Colonic mucosa (tissue), 4 donors: ENCODE measurements at regions not wholly inside any gene's neighbourhood (a gene's known extent, or its start where the extent isn't known, plus 50 kb on each side); places are given as distances from the start of the nearest gene placed in this dataset.
"Not testable (repeated sequence)": the region's sequence is repeated elsewhere in the genome, so short reads cannot be mapped to it uniquely, and the experiment has no call there.

ENCODE experiments used
- DNase-seq: peaks from one replicate; pipeline ENCODE4 v3.0.0-alpha.2; 2020
- H3K27ac ChIP-seq: fragments of 200-600 bp; one replicate; pipeline ENCODE4 v1.8.0; 2021
- H3K27me3 ChIP-seq: fragments of 200-600 bp; one replicate; pipeline ENCODE4 v1.8.0; 2021
- H3K36me3 ChIP-seq: fragments of 200-600 bp; one replicate; pipeline ENCODE4 v1.8.0; 2021
- H3K4me1 ChIP-seq: fragments of 200-600 bp; one replicate; pipeline ENCODE4 v1.8.0; 2021; ENCODE audit warnings: mild to moderate bottlenecking
- H3K4me3 ChIP-seq: fragments of 200-600 bp; one replicate; pipeline ENCODE4 v1.8.0; 2021
- H3K9ac ChIP-seq, 2 donors: one replicate each; pipeline ENCODE4 v1.7.0; 2013; ENCODE audit warnings: control low read depth in 2 of 2, low read depth in 2 of 2, low read length in 2 of 2
- H3K9me3 ChIP-seq: fragments of 200-600 bp; one replicate; pipeline ENCODE4 v1.8.0; 2021
- intact Hi-C: fragments of 100-400 bp; cut with DNase I; formaldehyde crosslinking; loops from one replicate; pipeline ENCODE4 v1.14.1; 2022
- TF ChIP-seq, protein P1 (sequence below): fragments of 200-600 bp; IDR thresholded peaks from one replicate; pipeline ENCODE4 v1.8.0; 2022; ENCODE audit warnings: antibody characterized with exemption, mild to moderate bottlenecking
- donor health status: healthy.
- donor health status: DM: no; HTN: no; CAD: no.
- donor health status: DM: no; HTN: no; CAD: no.

GRCh38 chr17:71503710-71504465 lies 616.9 kb upstream of the SOX9 start:
- Histone ChIP-seq H3K27me3 (no peaks in the 10 kb centered on the region), H3K36me3 (no peaks in the 10 kb centered on the region), H3K4me1 (no peaks in the 10 kb centered on the region), H3K9ac (no peak overlapping the region), H3K27ac (no peak overlapping the region), H3K4me3 (no peak overlapping the region), H3K9me3 (no peaks in the 10 kb centered on the region)
- DNase-seq: no peak
- intact Hi-C loops: no loop called here
- TF ChIP-seq, protein P1, sequence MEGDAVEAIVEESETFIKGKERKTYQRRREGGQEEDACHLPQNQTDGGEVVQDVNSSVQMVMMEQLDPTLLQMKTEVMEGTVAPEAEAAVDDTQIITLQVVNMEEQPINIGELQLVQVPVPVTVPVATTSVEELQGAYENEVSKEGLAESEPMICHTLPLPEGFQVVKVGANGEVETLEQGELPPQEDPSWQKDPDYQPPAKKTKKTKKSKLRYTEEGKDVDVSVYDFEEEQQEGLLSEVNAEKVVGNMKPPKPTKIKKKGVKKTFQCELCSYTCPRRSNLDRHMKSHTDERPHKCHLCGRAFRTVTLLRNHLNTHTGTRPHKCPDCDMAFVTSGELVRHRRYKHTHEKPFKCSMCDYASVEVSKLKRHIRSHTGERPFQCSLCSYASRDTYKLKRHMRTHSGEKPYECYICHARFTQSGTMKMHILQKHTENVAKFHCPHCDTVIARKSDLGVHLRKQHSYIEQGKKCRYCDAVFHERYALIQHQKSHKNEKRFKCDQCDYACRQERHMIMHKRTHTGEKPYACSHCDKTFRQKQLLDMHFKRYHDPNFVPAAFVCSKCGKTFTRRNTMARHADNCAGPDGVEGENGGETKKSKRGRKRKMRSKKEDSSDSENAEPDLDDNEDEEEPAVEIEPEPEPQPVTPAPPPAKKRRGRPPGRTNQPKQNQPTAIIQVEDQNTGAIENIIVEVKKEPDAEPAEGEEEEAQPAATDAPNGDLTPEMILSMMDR: no peak

- intact Hi-C loops: no loop called here
- H3K9me3 ChIP-seq: no peaks in the 10 kb centered on the region
- TF ChIP-seq, protein P1: no peak
- H3K27me3 ChIP-seq: no peaks in the 10 kb centered on the region
- H3K27ac ChIP-seq: no peak overlapping the region
- DNase-seq: no peak
- H3K9ac ChIP-seq: no peak overlapping the region
- H3K4me1 ChIP-seq: no peaks in the 10 kb centered on the region
- H3K36me3 ChIP-seq: no peaks in the 10 kb centered on the region
- H3K4me3 ChIP-seq: no peak overlapping the region
Measured at GRCh38 chr17:71505200-71505599, 615.6 kb upstream of the SOX9 start.

DNA sequence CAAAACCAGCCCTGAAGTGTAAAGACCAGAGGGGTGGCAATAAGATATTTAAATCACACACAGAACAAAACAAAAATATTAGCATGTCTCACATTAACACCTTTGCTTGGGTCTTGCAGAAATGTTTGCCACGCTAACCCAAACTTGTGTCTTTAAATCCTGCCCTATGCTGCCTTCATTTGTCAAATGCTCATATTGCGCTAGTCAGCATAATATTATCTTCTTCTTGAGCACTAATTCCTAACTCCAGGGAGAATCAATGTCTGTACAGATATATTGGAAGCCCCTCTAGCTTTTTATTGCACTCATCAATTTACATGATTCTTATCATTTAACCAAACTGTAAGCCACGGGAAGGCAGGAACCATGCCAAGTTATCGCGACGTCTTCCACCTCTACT lies 614.8 kb upstream of the SOX9 start:
- TF ChIP-seq, protein P1: no peak
- Histone ChIP-seq H3K27ac (no peak overlapping the region), H3K9me3 (no peaks in the 10 kb centered on the region), H3K9ac (no peak overlapping the region), H3K27me3 (no peaks in the 10 kb centered on the region), H3K4me3 (no peak overlapping the region), H3K36me3 (no peaks in the 10 kb centered on the region), H3K4me1 (no peaks in the 10 kb centered on the region)
- no peak for DNase-seq
- intact Hi-C loops: no loop called here

DNA sequence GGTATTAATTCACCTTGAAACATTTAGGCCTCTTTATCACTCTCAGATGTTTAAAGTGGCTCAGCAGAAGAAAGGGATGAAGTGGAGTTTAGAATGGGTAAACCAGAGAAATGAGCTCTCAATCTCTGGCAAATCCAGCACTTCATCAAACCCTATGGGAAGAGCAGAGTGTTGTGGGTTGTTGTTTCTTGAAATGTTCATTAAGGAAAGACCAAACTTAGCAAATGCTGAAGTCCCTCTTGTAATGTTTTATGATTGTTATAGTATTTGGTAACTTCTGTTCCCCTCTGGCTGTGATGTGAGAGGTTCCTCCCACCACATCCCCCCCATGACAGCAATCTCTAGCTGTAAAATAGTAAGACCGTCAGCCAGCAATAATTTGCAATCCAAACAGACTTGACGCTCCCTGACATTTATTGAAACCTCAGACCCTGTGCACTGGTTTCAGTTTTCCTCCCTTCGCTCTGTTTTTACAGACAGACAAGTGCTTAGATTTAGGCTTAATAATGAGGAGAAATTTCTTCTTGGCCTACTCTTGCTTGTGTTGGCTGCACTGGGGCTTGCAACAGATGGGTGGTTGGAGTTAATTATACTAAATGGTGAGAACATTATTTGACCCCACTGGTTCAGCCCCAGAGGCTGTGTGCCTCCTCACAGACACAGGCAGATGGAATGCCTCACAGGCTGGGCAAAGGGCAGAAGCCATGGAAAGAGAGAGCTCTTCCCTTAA lies 609.4 kb upstream of the SOX9 start:
- H3K9ac ChIP-seq: no peak overlapping the region
- DNase-seq: no peak
- H3K4me3 ChIP-seq: no peak overlapping the region
- H3K36me3 ChIP-seq: no peaks in the 10 kb centered on the region
- no peaks in the 10 kb centered on the region for H3K4me1 ChIP-seq
- H3K9me3 ChIP-seq: no peaks in the 10 kb centered on the region
- no peaks in the 10 kb centered on the region for H3K27me3 ChIP-seq
- no peak overlapping the region for H3K27ac ChIP-seq
- TF ChIP-seq, protein P1: no peak
- intact Hi-C loops: no loop called here

GRCh38 chr17:71513725-71514124 lies 607.1 kb upstream of the SOX9 start:
- H3K9me3 ChIP-seq, H3K27me3 ChIP-seq, H3K9ac ChIP-seq, intact Hi-C loops, H3K4me1 ChIP-seq, H3K36me3 ChIP-seq, DNase-seq, H3K27ac ChIP-seq, H3K4me3 ChIP-seq: not testable (repeated sequence)

- intact Hi-C loops: no loop called here
- Histone ChIP-seq H3K27ac (no peak overlapping the region), H3K4me1 (no peaks in the 10 kb centered on the region), H3K27me3 (no peaks in the 10 kb centered on the region), H3K4me3 (no peak overlapping the region), H3K9me3 (no peaks in the 10 kb centered on the region), H3K36me3 (no peaks in the 10 kb centered on the region), H3K9ac (no peak overlapping the region)
- no peak for DNase-seq
- TF ChIP-seq, protein P1: no peak
Measured at GRCh38 chr17:71516149-71516548, 604.7 kb upstream of the SOX9 start.
